Muscle layer of duodenum (tissue), 2 donors: ENCODE measurements at regions not wholly inside any gene's neighbourhood (a gene's known extent, or its start where the extent isn't known, plus 50 kb on each side); places are given as distances from the start of the nearest gene placed in this dataset.
"Not testable (repeated sequence)": the region's sequence is repeated elsewhere in the genome, so short reads cannot be mapped to it uniquely, and the experiment has no call there.

Experiments used
- H3K27ac ChIP-seq: one replicate; pipeline ENCODE4 v1.7.0; 2013; ENCODE audit warnings: mild to moderate bottlenecking, low read length
- H3K27me3 ChIP-seq: one replicate; pipeline ENCODE4 v1.7.0; 2013; ENCODE audit warnings: low read depth, mild to moderate bottlenecking, control low read depth, low read length
- H3K36me3 ChIP-seq, 2 donors: one replicate each; pipeline ENCODE4 v1.7.0; 2013; ENCODE audit warnings: low read length in 2 of 2, control low read depth in 1 of 2, mild to moderate bottlenecking in 1 of 2; ENCODE audit not compliant: insufficient read depth in 2 of 2, control insufficient read depth in 1 of 2
- H3K4me1 ChIP-seq, 2 donors: one replicate each; pipeline ENCODE4 v1.7.0; 2013; ENCODE audit warnings: low read length in 2 of 2, mild to moderate bottlenecking in 2 of 2, control low read depth in 1 of 2, moderate library complexity in 1 of 2; ENCODE audit not compliant: insufficient read depth in 2 of 2, control insufficient read depth in 1 of 2
- H3K4me3 ChIP-seq, 2 donors: one replicate each; pipeline ENCODE4 v1.7.0; 2013; ENCODE audit warnings: low read length in 2 of 2, low read depth in 1 of 2, mild to moderate bottlenecking in 1 of 2
- H3K9me3 ChIP-seq, 2 donors: one replicate each; pipeline ENCODE4 v1.7.0; 2013; ENCODE audit warnings: low read length in 2 of 2, control low read depth in 1 of 2, mild to moderate bottlenecking in 1 of 2; ENCODE audit not compliant: control insufficient read depth in 1 of 2
- donor health status: healthy.

- Histone ChIP-seq H3K4me1 (no peaks in the 10 kb centered on the region), H3K4me3 (no peak overlapping the region), H3K27me3 (no peaks in the 10 kb centered on the region), H3K27ac (no peak overlapping the region), H3K36me3 (no peaks in the 10 kb centered on the region), H3K9me3 (peaks cover 0 to 1% of the 10 kb centered on the region in 2 donors)
Measured at GRCh38 chr2:167843657-167844056, 403.7 kb downstream of the STK39 start.

GRCh38 chr2:167843217-167843616 lies 404.2 kb downstream of the STK39 start:
- Histone ChIP-seq H3K4me1 (no peaks in the 10 kb centered on the region), H3K4me3 (no peak overlapping the region), H3K27ac (no peak overlapping the region), H3K27me3 (no peaks in the 10 kb centered on the region), H3K9me3 (no peaks in the 10 kb centered on the region), H3K36me3 (no peaks in the 10 kb centered on the region)

- H3K4me3 ChIP-seq, result no peak overlapping the region
- H3K4me1 ChIP-seq, result no peaks in the 10 kb centered on the region
- no peak overlapping the region for H3K27ac ChIP-seq
- no peaks in the 10 kb centered on the region for H3K27me3 ChIP-seq
- no peaks in the 10 kb centered on the region for H3K9me3 ChIP-seq
- no peaks in the 10 kb centered on the region for H3K36me3 ChIP-seq
Measured at GRCh38 chr2:167842047-167842446, 405.3 kb downstream of the STK39 start.

GRCh38 chr2:167835290-167835689 lies 412.1 kb downstream of the STK39 start:
- H3K4me3 ChIP-seq, H3K4me1 ChIP-seq, H3K27me3 ChIP-seq, H3K27ac ChIP-seq, H3K36me3 ChIP-seq, H3K9me3 ChIP-seq: not testable (repeated sequence)

GRCh38 chr2:167834707-167835106 lies 412.7 kb downstream of the STK39 start:
- Histone ChIP-seq H3K9me3 (no peaks in the 10 kb centered on the region), H3K27ac (no peak overlapping the region), H3K36me3 (no peaks in the 10 kb centered on the region), H3K4me1 (peaks cover 0 to 7% of the 10 kb centered on the region in 2 donors), H3K27me3 (no peaks in the 10 kb centered on the region), H3K4me3 (no peak overlapping the region)

- H3K9me3 ChIP-seq, result no peaks in the 10 kb centered on the region
- H3K4me1 ChIP-seq, result peaks cover 0 to 7% of the 10 kb centered on the region in 2 donors
- H3K27me3 ChIP-seq, result no peaks in the 10 kb centered on the region
- H3K36me3 ChIP-seq, result no peaks in the 10 kb centered on the region
- H3K4me3 ChIP-seq, result peak overlapping the region in 1 of 2 donors; percentile 36
- no peak overlapping the region for H3K27ac ChIP-seq
Measured at GRCh38 chr2:167833294-167833693, 414.1 kb downstream of the STK39 start.

GRCh38 chr2:167832868-167833287 lies 414.5 kb downstream of the STK39 start:
- peaks cover 0 to 7% of the 10 kb centered on the region in 2 donors for H3K4me1 ChIP-seq
- no peaks in the 10 kb centered on the region for H3K9me3 ChIP-seq
- no peaks in the 10 kb centered on the region for H3K36me3 ChIP-seq
- no peaks in the 10 kb centered on the region for H3K27me3 ChIP-seq
- H3K27ac ChIP-seq, result no peak overlapping the region
- H3K4me3 ChIP-seq, result peak overlapping the region in 1 of 2 donors; percentile 36

- Histone ChIP-seq H3K27ac (no peak overlapping the region), H3K9me3 (no peaks in the 10 kb centered on the region), H3K4me3 (no peak overlapping the region), H3K4me1 (no peaks in the 10 kb centered on the region), H3K27me3 (no peaks in the 10 kb centered on the region), H3K36me3 (no peaks in the 10 kb centered on the region)
Measured at GRCh38 chr2:167827352-167828097, 419.9 kb downstream of the STK39 start.

- Histone ChIP-seq H3K27me3 (no peaks in the 10 kb centered on the region), H3K27ac (no peak overlapping the region), H3K4me3 (no peak overlapping the region), H3K4me1 (no peaks in the 10 kb centered on the region), H3K36me3 (no peaks in the 10 kb centered on the region), H3K9me3 (no peaks in the 10 kb centered on the region)
Measured at GRCh38 chr2:167826906-167827305, 420.5 kb downstream of the STK39 start.

GRCh38 chr2:167825664-167826063 lies 421.7 kb downstream of the STK39 start:
- no peak overlapping the region for H3K4me3 ChIP-seq
- no peak overlapping the region for H3K27ac ChIP-seq

GRCh38 chr2:167822690-167823465 lies 424.5 kb downstream of the STK39 start:
- Histone ChIP-seq H3K4me3 (no peak overlapping the region), H3K4me1 (no peaks in the 10 kb centered on the region), H3K27ac (no peak overlapping the region), H3K27me3 (no peaks in the 10 kb centered on the region), H3K36me3 (no peaks in the 10 kb centered on the region), H3K9me3 (no peaks in the 10 kb centered on the region)

More at GRCh38 chr2:167825664-167826063, 421.7 kb downstream of the STK39 start:
- Histone ChIP-seq H3K9me3 (no peaks in the 10 kb centered on the region), H3K27me3 (no peaks in the 10 kb centered on the region), H3K36me3 (no peaks in the 10 kb centered on the region), H3K4me1 (no peaks in the 10 kb centered on the region)
